Neuronal stem cell (in vitro differentiated cells): ENCODE measurements at regions not wholly inside any gene's neighbourhood (a gene's known extent, or its start where the extent isn't known, plus 50 kb on each side); places are given as distances from the start of the nearest gene placed in this dataset.

ENCODE experiments used
- DNase-seq: peaks from one replicate; pipeline ENCODE4 v3.0.0-alpha.2; 2013; ENCODE audit warnings: low spot score
- H2AFZ ChIP-seq: one replicate; pipeline ENCODE4 v1.6.1; 2013; ENCODE audit warnings: mild to moderate bottlenecking, low read length, inconsistent platforms
- H2AK5ac ChIP-seq: 2 replicates; pipeline ENCODE4 v1.6.1; 2013; ENCODE audit warnings: low read depth, mild to moderate bottlenecking, inconsistent platforms, low read length, moderate library complexity, mixed read lengths
- H2BK120ac ChIP-seq: 2 replicates; pipeline ENCODE4 v1.6.1; 2013; ENCODE audit warnings: low read depth, mild to moderate bottlenecking, inconsistent platforms, low read length, moderate library complexity, mixed read lengths
- H2BK12ac ChIP-seq: one replicate; pipeline ENCODE4 v1.6.1; 2013; ENCODE audit warnings: low read length, inconsistent platforms
- H2BK15ac ChIP-seq: 2 replicates; pipeline ENCODE4 v1.6.1; 2013; ENCODE audit warnings: mild to moderate bottlenecking, low read length, inconsistent platforms, mixed read lengths
- H2BK5ac ChIP-seq: one replicate; pipeline ENCODE4 v1.6.1; 2013; ENCODE audit warnings: inconsistent platforms, mild to moderate bottlenecking, low read length, moderate library complexity
- H3K14ac ChIP-seq: one replicate; pipeline ENCODE4 v1.6.1; 2013; ENCODE audit warnings: low read length, inconsistent platforms
- H3K18ac ChIP-seq: 2 replicates; pipeline ENCODE4 v1.6.1; 2013; ENCODE audit warnings: low read length, inconsistent platforms
- H3K23ac ChIP-seq: 2 replicates; pipeline ENCODE4 v1.6.1; 2013; ENCODE audit warnings: low read depth, mild to moderate bottlenecking, mixed read lengths, low read length, inconsistent platforms; ENCODE audit not compliant: poor library complexity
- H3K27ac ChIP-seq: replicated peaks from 3 replicates; pipeline ENCODE4 v1.5.1; 2013; ENCODE audit warnings: low read length, inconsistent platforms
- H3K27me3 ChIP-seq, 3 experiments: 2 replicates each; pipeline ENCODE4 v1.6.1; 2013; ENCODE audit warnings: low read length in 3 of 3, mild to moderate bottlenecking in 2 of 3, inconsistent platforms in 1 of 3, low read depth in 1 of 3, mixed read lengths in 1 of 3, moderate library complexity in 1 of 3; ENCODE audit not compliant: control insufficient read depth in 3 of 3, insufficient read depth in 3 of 3
- H3K36me3 ChIP-seq, 2 donors: replicated peaks in 1 of 2; 2 replicates each; pipeline ENCODE4 v1.6.1; 2013; ENCODE audit warnings: low read length in 2 of 2; ENCODE audit not compliant: control insufficient read depth in 2 of 2, insufficient read depth in 2 of 2
- H3K4ac ChIP-seq: 2 replicates; pipeline ENCODE4 v1.6.1; 2013; ENCODE audit warnings: inconsistent platforms, mild to moderate bottlenecking, low read length, moderate library complexity
- H3K4me1 ChIP-seq, 2 donors: 1 replicate in 1 of 2; 2 replicates in 1 of 2; pipeline ENCODE4 v1.6.1; 2013; ENCODE audit warnings: low read length in 2 of 2, low read depth in 1 of 2; ENCODE audit not compliant: control insufficient read depth in 2 of 2, insufficient read depth in 1 of 2
- H3K4me2 ChIP-seq: one replicate; pipeline ENCODE4 v1.6.1; 2013; ENCODE audit warnings: mild to moderate bottlenecking, low read length, inconsistent platforms; ENCODE audit not compliant: insufficient read depth, poor library complexity, severe bottlenecking
- H3K4me3 ChIP-seq, 2 donors: 2 replicates each; pipeline ENCODE4 v1.5.1; 2013; ENCODE audit warnings: low read length in 2 of 2, mild to moderate bottlenecking in 2 of 2, inconsistent platforms in 1 of 2, moderate library complexity in 1 of 2
- H3K79me1 ChIP-seq: one replicate; pipeline ENCODE4 v1.6.1; 2013; ENCODE audit warnings: low read depth, mild to moderate bottlenecking, inconsistent platforms, low read length, moderate library complexity
- H3K9ac ChIP-seq: one replicate; pipeline ENCODE4 v1.6.1; 2013; ENCODE audit warnings: mild to moderate bottlenecking, low read depth, low read length, inconsistent platforms; ENCODE audit not compliant: poor library complexity
- H3K9me3 ChIP-seq, 2 donors: replicated peaks in 1 of 2; 2 replicates each; pipeline versions ENCODE3 to v1.6.1; 2013; ENCODE audit warnings: low read length in 2 of 2, mild to moderate bottlenecking in 2 of 2, inconsistent platforms in 1 of 2, low read depth in 1 of 2, mixed read lengths in 1 of 2, moderate library complexity in 1 of 2; ENCODE audit not compliant: control insufficient read depth in 2 of 2, insufficient read depth in 1 of 2
- H4K8ac ChIP-seq: one replicate; pipeline ENCODE4 v1.6.1; 2013; ENCODE audit warnings: low read depth, mild to moderate bottlenecking, inconsistent platforms, low read length, moderate library complexity
- H4K91ac ChIP-seq: one replicate; pipeline ENCODE4 v1.6.1; 2013; ENCODE audit warnings: low read length, low read depth, mild to moderate bottlenecking, inconsistent platforms; ENCODE audit not compliant: poor library complexity
- WGBS, 2 donors: extraction: QIAGEN DNeasy Blood & Tissue Kit; methylation state at CpG; one replicate each; pipeline ENCODE4 v1.1.7; 2013; ENCODE audit warnings: missing lambda C conversion rate in 2 of 2, mixed read lengths in 1 of 2; ENCODE audit not compliant: insufficient read length in 2 of 2, insufficient replicate concordance in 1 of 2; ENCODE audit errors: extremely low coverage in 2 of 2; 5-methylcytosine and 5-hydroxymethylcytosine counted together

- Histone ChIP-seq H3K79me1 (peaks cover 4% of the 10 kb centered on the region), H3K27ac (no peak overlapping the region), H3K9ac (no peak overlapping the region), H3K18ac (no peak overlapping the region), H3K9me3 (no peaks in the 10 kb centered on the region), H2BK5ac (no peak overlapping the region), H3K4me1 (peaks cover 16 to 42% of the 10 kb centered on the region in 2 donors), H4K8ac (no peak overlapping the region), H3K4ac (no peak overlapping the region), H2AK5ac (no peak overlapping the region), H3K4me2 (no peak overlapping the region), H2BK15ac (no peak overlapping the region), H3K27me3 (no peaks in the 10 kb centered on the region), H3K23ac (no peak overlapping the region), H3K4me3 (no peak overlapping the region), H3K36me3 (no peaks in the 10 kb centered on the region), H2AFZ (no peak overlapping the region), H4K91ac (no peak overlapping the region), H3K14ac (no peak overlapping the region), H2BK12ac (no peak overlapping the region), H2BK120ac (no peak overlapping the region)
- WGBS, 2 donors: no CpG with 5 or more reads among the region's 1 CpG
- no peak for DNase-seq
Observed at GRCh38 chr6:56710967-56711366, 68.3 kb upstream of the DST start.

GRCh38 chr6:56709650-56710049 lies 67.0 kb upstream of the DST start:
- H3K27ac ChIP-seq: peak overlapping the region; percentile 54

DNA sequence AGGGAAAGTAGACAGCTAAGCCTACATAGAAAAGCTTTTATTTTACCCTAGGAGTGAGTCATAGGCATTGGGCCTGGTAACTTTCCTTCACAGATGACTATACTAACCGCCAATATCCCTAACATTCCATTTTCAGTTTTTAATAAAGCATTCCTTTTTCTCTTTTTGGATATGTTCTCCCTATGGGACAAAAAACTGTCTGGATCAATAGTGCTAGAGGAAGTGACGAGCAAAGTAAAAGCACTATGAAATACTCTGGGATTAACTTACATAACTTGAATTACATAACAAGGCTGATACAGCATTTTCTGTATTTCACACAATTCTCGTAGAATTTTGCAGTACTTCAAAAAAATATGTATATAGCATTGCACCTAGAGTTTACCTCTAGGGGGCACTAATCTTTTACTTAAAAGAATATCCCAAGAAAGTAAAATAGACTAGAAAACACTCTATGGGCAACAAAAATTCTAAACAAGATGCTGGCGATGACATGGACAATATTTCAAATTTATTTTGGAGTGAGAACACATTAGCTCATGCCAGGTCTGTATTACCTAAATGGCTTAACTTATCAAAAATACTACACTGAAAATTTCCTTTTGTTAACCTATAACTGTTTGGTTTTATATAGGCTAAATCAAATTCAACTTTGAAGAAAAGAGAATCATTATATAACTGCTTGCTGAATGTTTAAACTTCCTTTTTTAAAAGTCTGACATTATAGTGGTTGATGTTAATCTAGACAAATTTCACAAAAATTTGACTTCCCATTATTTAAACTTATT lies 66.3 kb upstream of the DST start:
- Histone ChIP-seq H3K14ac (no peak overlapping the region), H3K27me3 (no peaks in the 10 kb centered on the region), H3K4me3 (no peak overlapping the region), H3K4me2 (no peak overlapping the region), H2BK5ac (no peak overlapping the region), H2AFZ (no peak overlapping the region), H3K9ac (no peak overlapping the region), H4K91ac (no peak overlapping the region), H3K27ac (no peak overlapping the region), H2BK15ac (no peak overlapping the region), H3K4ac (no peak overlapping the region), H2BK120ac (no peak overlapping the region), H3K23ac (no peak overlapping the region), H4K8ac (no peak overlapping the region), H3K9me3 (no peaks in the 10 kb centered on the region), H3K36me3 (no peaks in the 10 kb centered on the region), H3K18ac (no peak overlapping the region), H3K79me1 (peaks cover 4% of the 10 kb centered on the region), H2BK12ac (no peak overlapping the region), H2AK5ac (no peak overlapping the region), H3K4me1 (peaks cover 6 to 23% of the 10 kb centered on the region in 2 donors)
- no CpG with 5 or more reads among the region's 4 CpGs for WGBS, 2 donors
- DNase-seq: no peak

More at GRCh38 chr6:56709650-56710049, 67.0 kb upstream of the DST start:
- Histone ChIP-seq H2AFZ (no peak overlapping the region), H3K4ac (no peak overlapping the region), H3K9me3 (no peaks in the 10 kb centered on the region), H3K23ac (no peak overlapping the region), H3K27me3 (no peaks in the 10 kb centered on the region), H3K9ac (no peak overlapping the region), H4K91ac (no peak overlapping the region), H3K18ac (no peak overlapping the region), H3K14ac (no peak overlapping the region), H2BK5ac (no peak overlapping the region), H2BK12ac (no peak overlapping the region), H2BK120ac (no peak overlapping the region), H2BK15ac (no peak overlapping the region), H3K4me2 (no peak overlapping the region), H4K8ac (no peak overlapping the region), H2AK5ac (no peak overlapping the region), H3K4me3 (no peak overlapping the region), H3K4me1 (peaks cover 6 to 29% of the 10 kb centered on the region in 2 donors), H3K79me1 (peaks cover 4% of the 10 kb centered on the region), H3K36me3 (no peaks in the 10 kb centered on the region)
- no CpG with 5 or more reads among the region's 4 CpGs for WGBS, 2 donors
- DNase-seq: no peak

DNA sequence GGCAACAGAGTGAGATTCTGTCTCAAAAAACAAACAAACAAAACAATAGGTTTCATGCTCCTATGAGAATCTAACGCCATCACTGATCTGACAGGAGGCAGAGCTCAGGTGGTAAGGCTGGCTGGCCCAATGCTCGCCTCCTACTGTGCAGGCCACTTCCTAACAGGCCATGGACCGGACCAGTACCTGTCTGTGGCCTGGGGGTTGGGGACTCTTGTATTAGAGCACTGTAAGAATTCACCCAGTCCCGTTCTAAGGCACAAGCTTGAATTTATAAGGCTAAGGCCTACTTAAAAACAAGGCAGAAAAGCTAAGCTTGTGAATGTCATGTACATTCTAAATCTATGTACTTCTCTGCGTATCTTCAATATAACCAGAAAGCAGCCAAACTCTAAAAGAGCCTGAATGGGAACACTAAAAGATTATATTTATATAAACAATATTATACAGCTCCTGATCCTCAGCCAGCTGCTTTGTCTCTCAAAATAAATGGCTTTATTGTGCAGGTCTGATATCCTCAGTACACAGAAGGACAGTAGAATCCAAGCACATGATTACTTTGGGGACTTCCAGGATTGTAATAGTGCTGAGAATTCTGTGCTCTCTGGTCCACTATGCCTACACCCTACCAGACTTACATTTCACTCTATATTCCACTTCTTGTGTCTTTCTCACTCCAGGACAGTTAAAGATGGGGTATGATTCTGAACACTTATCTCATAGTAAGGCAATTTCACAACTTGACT lies 64.5 kb upstream of the DST start:
- Histone ChIP-seq H3K36me3 (no peaks in the 10 kb centered on the region), H2BK5ac (no peak overlapping the region), H4K91ac (no peak overlapping the region), H3K27ac (no peak overlapping the region), H2BK15ac (no peak overlapping the region), H3K9me3 (no peaks in the 10 kb centered on the region), H2AK5ac (no peak overlapping the region), H3K18ac (no peak overlapping the region), H3K4me1 (peaks cover 2 to 11% of the 10 kb centered on the region in 2 donors), H3K4ac (no peak overlapping the region), H3K4me3 (no peak overlapping the region), H2BK12ac (no peak overlapping the region), H2BK120ac (no peak overlapping the region), H3K9ac (no peak overlapping the region), H3K23ac (no peak overlapping the region), H3K79me1 (peaks cover 1% of the 10 kb centered on the region), H2AFZ (no peak overlapping the region), H4K8ac (no peak overlapping the region), H3K27me3 (no peaks in the 10 kb centered on the region), H3K4me2 (no peak overlapping the region), H3K14ac (no peak overlapping the region)
- no peak for DNase-seq
- WGBS, 2 donors: no CpG with 5 or more reads among the region's 5 CpGs
